Right renal cortex interstitium (tissue), 3 donors: ENCODE measurements at regions not wholly inside any gene's neighbourhood (a gene's known extent, or its start where the extent isn't known, plus 50 kb on each side); places are given as distances from the start of the nearest gene placed in this dataset.
"Not testable (repeated sequence)": the region's sequence is repeated elsewhere in the genome, so short reads cannot be mapped to it uniquely, and the experiment has no call there.

ENCODE experiments used
- DNase-seq, 3 donors: peaks; one replicate each; pipeline ENCODE4 v3.0.0-alpha.2; 2013; ENCODE audit warnings: low read depth in 3 of 3, low spot score in 2 of 3

GRCh38 chr10:60479305-60480020, 89.8 kb upstream of the ANK3 start:
- no peak for DNase-seq

DNA sequence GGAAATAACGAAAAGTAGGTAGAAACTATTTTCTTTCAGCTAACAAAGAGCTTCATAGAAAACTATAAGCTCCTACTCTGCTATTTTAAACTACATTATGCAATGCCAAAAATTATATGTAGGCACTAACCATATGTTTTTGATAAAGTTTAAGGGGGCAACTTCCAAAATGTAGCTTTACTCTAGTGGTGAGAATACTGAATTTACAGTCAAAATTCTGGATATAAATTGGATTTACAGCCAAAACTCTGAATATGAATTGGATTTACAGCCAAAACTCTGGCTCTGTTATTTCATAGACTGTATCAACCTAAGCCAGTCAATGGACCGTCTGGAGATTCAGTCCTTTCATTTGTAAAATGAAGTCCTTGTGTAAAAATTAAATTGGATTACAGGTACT, 86.8 kb upstream of the ANK3 start:
- DNase-seq = no peak

DNA sequence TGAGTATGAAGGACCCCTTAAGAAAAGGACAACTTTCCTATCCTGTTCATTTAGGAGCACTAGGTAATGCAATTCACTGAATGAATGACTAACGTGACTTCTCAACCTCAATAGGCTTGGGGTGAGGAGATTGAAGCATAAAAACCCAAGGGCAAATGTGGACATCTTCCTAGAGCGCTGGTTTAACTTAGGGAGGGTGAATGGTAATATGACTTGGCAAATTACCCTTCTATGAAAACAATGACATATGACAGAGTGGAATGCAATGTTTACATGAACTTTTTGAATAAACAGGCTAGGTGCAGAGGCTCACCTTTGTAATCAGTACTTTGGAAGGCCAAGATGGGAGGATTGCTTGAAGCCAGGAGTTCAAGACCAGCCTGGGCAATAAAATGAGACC, 83.9 kb upstream of the ANK3 start:
- DNase-seq = no peak

GRCh38 chr10:60470091-60470490, 80.4 kb upstream of the ANK3 start:
- no peak for DNase-seq

- not testable (repeated sequence) for DNase-seq
Observed at GRCh38 chr10:60469147-60469546, 79.5 kb upstream of the ANK3 start.

DNA sequence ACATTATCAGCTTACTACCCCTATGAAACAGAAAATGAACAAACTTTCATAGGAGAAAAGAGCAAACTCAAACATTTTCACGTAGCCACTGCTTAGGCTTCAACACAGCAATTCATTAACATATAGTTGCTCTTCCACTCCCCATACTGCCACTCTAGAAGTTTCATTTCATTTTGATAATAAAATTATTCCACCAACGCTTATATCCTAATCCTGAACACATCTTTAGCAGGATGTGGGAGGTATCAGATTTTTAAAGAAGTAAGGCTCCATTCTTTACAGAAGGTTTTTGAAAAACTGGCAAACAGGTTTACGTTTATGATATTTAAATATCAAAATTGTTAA, 77.5 kb upstream of the ANK3 start:
- DNase-seq = no peak

DNA sequence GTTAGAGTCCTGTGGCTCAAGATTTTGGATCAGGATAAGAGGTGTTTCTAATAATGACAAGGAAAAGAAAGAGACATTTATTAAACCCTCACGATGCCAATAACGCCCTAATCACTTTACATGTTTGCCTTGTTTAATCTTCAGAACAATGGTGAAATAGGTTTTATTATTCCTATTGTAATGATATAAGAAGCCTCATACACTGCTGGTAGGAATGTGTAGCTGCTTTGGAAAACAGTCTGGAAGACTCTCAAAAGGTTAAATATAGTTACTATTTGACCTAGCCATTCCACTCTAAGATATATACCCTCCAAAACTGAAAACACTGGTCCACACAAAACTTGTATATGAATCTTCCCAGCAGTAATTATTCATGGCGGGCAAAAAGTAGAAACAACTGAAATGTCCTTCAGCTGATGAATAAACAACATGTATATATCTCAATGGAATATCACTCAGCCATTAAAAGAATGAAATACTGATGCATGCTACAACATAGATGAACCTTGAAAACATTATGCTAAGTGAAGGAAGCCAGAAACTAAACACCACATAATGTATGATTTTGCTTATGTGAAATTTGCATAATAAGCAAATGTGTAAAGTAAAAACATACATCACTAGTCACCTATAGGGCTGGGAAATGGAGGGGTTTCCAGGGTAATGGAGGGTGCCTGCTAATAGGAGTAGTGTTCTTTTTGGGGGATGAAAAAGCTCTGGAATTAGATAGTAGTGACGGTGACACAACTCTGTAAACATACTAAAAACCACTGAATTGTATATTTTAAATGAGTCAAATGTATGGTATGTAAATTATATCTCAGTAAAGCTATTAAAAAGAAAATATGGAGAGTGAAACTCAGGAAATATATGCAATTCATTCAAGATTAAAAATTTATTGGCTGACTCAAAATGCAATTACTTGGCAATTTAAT, 76.9 kb upstream of the ANK3 start:
- DNase-seq = no peak

DNA sequence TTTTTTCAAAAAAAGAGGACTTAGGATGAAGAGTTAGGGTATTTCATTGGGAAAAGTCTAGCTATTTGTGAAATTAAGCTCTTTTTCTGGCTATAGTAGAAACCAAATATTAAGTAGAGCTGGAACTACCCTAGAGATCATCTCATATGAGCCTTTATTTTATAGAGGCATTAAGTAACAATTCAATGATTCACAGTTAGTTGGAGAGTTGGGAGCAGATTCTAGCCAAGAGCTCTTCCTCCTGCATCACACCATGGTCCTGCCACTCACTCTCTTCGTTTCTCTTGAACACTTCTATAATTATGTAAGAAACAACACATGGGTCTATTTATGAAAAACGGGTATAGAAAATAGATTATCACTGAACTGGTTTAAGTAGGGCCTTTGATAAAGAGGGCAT, 76.1 kb upstream of the ANK3 start:
- no peak for DNase-seq

DNA sequence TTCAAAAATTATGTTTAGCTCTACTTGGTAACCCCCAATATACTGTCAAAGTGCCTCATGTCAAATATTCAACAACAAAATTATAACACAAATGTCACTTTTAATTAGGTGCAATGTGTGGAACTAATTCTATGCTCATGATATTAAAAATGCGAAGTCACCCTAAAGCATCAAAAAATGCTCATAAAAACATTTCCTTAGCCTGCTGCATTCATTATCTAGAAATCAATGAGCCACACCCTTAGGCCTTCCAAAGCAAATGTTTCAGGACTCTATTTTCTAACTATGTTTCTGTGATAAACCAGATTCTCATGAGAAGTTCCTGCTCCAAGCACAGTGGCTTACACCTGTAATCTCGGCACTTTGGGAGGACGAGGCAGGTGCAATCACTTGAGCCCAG, 75.0 kb upstream of the ANK3 start:
- no peak for DNase-seq

DNA sequence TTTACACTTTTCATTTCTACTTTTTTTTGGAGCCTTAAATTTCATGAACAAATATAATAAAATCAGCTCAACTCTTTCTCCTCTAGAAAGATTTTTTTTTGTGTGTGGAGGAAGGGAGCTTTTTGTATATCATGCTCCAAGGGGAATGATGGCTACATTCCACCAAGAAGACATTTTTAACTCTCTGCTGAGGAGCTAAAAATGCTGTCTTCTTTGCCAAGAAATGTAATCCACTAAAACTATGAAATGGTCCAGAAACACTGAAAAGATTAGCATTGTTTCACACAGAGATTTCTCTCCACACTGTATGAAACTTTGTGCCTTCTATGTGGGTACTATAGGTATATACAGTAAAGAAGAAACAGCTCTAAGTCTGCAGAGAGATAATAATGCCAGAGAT, 74.1 kb upstream of the ANK3 start:
- no peak for DNase-seq

- no peak for DNase-seq
Observed at GRCh38 chr10:60461688-60462087, 72.0 kb upstream of the ANK3 start.

- no peak for DNase-seq
Observed at GRCh38 chr10:60459701-60460457, 70.2 kb upstream of the ANK3 start.

- DNase-seq = no peak
Observed at GRCh38 chr10:60456053-60456452, 66.4 kb upstream of the ANK3 start.

- DNase-seq = no peak
Observed at GRCh38 chr10:60454336-60454735, 64.7 kb upstream of the ANK3 start.

DNA sequence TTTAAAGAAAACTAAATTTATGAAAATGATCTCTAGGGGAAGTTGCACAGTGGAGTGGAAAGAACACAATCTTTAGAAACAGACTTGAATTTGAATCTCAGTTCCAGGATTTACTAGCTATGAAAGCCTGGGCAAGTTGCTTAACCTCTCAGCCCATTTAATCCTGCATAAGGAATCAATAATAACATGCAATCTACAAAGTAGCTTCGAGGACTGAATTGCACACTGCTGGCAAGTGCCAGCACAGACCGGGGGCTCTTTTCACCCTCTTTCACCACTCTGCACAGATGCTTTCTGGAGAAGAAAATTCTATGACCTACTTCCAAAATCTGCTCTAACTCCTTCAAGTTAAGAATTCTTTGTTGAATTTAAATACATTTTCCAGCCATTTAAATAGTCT, 63.4 kb upstream of the ANK3 start:
- DNase-seq = no peak

DNA sequence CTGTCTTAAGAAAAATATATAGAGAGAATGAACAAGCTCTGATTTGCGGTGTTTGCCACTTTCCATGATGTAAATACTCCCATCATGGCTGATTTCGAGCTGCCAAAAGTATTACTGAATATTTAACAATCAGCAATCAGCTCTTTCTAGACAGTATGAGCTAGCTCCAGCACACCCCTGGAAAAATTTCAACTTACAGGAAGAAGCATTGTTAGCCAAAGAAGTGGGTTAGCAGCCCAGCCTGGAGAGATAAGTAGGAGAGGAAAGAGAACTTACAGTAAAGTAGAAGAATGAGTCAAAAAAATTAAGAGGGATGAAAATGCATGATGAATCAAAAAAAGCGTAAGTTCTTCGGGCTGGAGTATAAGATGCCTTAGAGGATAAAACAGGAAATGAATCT, 60.6 kb upstream of the ANK3 start:
- DNase-seq = no peak

GRCh38 chr10:60448246-60448645, 58.6 kb upstream of the ANK3 start:
- DNase-seq = no peak

- DNase-seq = no peak
Observed at GRCh38 chr10:60446851-60447250, 57.2 kb upstream of the ANK3 start.

DNA sequence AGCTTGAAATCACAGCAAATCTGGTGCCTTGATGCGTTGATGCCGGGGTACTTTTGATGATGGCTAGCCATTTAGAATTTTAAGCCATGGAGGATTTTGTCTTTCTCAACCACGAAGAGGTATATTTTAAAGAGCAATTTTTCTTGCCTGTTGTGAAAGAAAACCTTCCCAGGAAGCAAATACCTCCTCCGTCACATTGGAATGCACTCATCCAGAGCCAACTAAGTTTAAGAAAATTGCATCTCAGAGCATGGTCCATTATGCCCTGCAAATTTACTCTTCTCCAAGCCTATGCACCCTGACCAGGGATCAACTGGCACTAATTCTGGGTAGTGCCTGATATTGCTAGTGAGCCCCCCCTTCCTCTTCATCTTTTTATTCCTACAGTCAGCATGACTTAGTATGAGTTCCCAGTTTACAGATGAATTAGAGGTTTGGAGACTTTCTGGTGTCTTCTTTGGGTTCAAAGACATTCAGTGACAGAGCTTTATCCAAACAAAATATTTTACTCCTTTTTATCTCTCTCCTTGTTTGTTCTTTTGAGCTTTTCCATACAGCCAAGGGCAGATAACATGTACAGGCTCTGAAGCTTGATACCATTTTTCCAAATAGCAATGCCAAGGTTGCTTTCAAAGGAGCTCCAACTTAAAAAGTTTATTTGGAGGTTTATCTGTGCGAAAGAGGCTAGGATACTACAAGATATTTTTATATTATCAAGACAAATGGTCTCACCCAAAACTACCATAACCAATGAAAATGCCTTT, 56.6 kb upstream of the ANK3 start:
- DNase-seq = no peak

DNA sequence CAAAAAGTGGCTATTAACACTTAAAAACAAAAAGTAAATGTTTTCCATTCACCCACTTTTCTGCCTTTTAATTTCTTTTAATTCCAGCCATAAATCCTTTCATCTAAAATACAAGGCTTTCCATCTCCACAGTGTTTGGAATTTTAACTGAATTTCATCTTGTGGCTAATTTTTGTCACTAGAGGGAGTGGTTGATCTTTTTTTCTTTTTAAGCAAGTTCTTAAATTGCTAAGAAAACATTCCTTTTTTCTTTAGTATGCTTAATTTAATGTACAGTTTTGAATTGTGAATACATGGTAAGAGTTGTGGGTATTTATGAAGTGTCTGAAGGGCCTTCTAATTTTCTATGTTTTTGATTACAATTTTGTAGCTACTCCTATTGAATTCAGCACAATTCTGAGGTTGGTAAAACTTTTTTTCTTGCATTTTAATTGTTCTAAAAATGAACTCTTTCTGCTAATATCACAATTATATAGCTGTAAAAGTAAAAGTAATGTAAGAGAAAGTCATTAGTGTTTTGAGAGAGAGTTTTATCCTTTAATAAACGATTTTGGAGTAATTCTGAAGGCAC, 54.9 kb upstream of the ANK3 start:
- peak in 1 of 3 donors; percentile 12 for DNase-seq
